ENCODE measurements at regions not wholly inside any gene's neighbourhood (a gene's known extent, or its start where the extent isn't known, plus 50 kb on each side); places are given as distances from the start of the nearest gene placed in this dataset.

DNA sequence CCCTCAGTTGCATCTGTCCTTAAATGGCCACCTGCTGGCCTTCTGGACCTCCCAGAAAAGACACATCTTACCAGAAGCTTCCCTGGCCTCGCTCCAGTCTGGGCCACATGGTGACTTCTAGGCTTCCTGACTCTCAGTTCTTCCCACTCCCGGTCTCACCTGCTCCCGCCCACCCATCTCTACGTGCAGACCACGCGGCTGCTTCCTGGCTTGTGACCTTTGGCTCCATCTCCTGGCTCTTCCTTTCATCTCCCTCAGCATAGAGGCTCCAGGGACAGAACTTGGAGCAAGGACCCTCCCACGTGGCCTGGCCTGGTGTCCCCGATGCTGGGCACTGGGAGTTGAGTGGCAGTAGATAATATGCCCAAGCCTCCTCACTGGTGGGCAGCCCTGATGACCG, 124.9 kb upstream of the IRF2BP2 start:
- Mint-ChIP-seq H3K9me3 (no peaks in the 10 kb centered on the region), H3K27ac (peak overlapping the region in 2 of 3 experiments; percentile 49 to 50), H3K4me1 (peaks cover 63% of the 10 kb centered on the region), H3K4me3 (no peak overlapping the region), H3K27me3 (ENCODE audit: low read depth) (peaks cover 15% of the 10 kb centered on the region), H3K36me3 (ENCODE audit: low read depth) (no peaks in the 10 kb centered on the region)
- TF ChIP-seq, protein P1, sequence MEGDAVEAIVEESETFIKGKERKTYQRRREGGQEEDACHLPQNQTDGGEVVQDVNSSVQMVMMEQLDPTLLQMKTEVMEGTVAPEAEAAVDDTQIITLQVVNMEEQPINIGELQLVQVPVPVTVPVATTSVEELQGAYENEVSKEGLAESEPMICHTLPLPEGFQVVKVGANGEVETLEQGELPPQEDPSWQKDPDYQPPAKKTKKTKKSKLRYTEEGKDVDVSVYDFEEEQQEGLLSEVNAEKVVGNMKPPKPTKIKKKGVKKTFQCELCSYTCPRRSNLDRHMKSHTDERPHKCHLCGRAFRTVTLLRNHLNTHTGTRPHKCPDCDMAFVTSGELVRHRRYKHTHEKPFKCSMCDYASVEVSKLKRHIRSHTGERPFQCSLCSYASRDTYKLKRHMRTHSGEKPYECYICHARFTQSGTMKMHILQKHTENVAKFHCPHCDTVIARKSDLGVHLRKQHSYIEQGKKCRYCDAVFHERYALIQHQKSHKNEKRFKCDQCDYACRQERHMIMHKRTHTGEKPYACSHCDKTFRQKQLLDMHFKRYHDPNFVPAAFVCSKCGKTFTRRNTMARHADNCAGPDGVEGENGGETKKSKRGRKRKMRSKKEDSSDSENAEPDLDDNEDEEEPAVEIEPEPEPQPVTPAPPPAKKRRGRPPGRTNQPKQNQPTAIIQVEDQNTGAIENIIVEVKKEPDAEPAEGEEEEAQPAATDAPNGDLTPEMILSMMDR (IDR thresholded peaks at IDR 0.05; ENCODE audit: unreplicated experiment in 3 of 3), result no peak

DNA sequence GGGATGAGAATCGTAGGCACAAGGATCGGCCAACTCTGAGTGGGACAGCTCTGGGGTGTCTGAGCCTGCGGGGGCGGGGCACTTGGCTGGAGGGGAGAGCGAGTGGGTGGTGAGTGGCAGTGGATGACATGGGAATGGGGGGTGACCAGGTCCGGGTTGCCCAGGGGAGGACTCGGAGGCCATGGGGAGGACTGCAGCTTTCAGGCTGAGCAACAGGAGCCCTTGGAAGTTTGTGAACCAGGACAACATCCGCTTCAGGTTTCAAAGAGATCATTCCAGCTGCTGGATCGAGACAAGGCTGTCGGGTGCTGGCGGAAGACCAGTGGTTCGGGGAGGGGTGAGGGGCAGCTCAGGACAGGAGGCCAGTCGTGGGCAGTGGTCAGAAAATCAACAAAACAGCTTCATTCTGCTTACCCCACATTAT, 124.4 kb upstream of the IRF2BP2 start:
- no peaks in the 10 kb centered on the region for H3K9me3 Mint-ChIP-seq
- peak overlapping the region in 2 of 3 experiments; percentile 50 to 71 for H3K27ac Mint-ChIP-seq
- H3K4me3 Mint-ChIP-seq, result no peak overlapping the region
- TF ChIP-seq, protein P1 (IDR thresholded peaks at IDR 0.05; ENCODE audit: unreplicated experiment in 3 of 3), result no peak
- no peaks in the 10 kb centered on the region for H3K36me3 Mint-ChIP-seq (ENCODE audit: low read depth)
- H3K27me3 Mint-ChIP-seq (ENCODE audit: low read depth), result peaks cover 15% of the 10 kb centered on the region
- peaks cover 68% of the 10 kb centered on the region for H3K4me1 Mint-ChIP-seq

DNA sequence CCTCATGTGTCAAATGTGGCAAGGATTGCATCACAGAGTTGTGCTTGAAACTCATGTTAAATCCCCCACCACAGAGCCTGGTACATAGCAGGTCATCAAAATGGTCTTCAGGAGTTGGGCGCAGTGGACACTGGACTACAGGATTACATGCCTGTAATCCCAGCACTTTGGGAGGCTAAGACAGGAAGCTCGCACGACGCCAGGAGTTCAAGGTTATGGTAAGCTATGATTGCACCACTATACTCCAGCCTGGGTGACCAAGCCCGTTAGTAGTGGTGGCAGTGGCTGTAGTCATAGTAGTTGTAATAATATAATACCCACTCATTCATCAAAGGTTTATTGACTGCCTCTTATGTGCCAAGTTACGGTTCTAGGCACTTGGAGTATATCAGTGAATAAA, 123.4 kb upstream of the IRF2BP2 start:
- Mint-ChIP-seq H3K27ac (peak overlapping the region in 1 of 3 experiments; percentile 39), H3K36me3 (ENCODE audit: low read depth) (no peaks in the 10 kb centered on the region), H3K9me3 (no peaks in the 10 kb centered on the region), H3K27me3 (ENCODE audit: low read depth) (peaks cover 15% of the 10 kb centered on the region), H3K4me3 (no peak overlapping the region), H3K4me1 (peaks cover 69% of the 10 kb centered on the region)
- TF ChIP-seq, protein P1 (IDR thresholded peaks at IDR 0.05; ENCODE audit: unreplicated experiment in 3 of 3), result no peak

DNA sequence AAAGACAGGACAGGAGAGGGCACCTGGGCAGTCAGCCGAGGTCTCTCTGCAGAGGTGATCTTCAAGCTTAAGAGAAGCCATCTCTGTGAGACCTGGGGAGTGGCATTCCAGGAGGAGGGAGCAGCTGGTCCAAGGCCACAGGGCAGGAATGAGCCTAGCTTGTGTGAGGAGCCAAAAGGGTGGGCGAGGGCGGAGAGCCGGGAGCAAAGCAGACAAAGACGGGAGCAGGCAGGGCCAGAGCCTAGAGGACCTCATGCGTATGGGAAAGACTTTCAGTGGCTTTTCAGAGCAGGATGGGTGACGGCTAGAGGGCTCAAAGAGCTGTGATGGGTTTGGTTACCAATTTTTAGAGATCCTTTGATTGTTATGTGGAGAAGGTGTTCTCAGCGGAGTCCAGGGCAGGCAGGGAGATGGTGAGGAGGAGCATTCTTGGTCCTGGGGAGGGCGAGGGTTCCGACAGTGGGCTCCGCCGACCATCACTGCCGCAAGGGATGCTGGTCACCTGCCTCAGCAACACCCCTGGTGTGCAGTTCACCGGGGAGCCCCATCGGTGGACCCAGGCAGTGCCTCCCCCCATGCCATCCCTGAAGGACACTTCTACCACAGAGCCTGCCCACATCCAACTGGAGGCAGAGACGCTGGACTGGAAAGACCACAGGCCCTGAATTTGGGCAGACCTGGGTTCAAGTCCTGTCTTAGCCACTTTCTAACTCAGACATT, 122.9 kb upstream of the IRF2BP2 start:
- Mint-ChIP-seq H3K27me3 (ENCODE audit: low read depth) (peaks cover 15% of the 10 kb centered on the region), H3K27ac (peak overlapping the region; percentile 9 to 42 (median 22)), H3K4me1 (peaks cover 69% of the 10 kb centered on the region), H3K36me3 (ENCODE audit: low read depth) (no peaks in the 10 kb centered on the region), H3K9me3 (no peaks in the 10 kb centered on the region), H3K4me3 (no peak overlapping the region)
- TF ChIP-seq, protein P1 (IDR thresholded peaks at IDR 0.05; ENCODE audit: unreplicated experiment in 3 of 3), result no peak

DNA sequence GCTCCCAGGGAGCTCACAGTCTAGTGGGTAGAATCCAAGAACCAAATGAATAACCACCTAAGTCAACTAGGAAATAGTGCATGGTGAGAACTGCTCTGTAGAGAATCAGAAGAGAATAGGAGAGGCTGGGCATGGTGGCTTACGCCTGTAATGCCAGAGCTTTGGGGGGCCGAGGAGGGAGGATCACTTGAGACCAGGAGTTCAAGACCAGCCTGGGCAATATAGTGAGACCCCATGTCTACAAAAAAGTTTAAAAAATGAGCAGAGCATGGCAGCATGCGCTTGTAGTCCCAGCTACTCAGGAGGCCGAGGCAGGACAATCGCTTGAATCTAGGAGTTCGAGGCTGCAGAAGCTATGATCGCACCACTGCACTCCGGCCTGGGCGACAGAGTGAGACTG, 122.3 kb upstream of the IRF2BP2 start:
- peaks cover 71% of the 10 kb centered on the region for H3K4me1 Mint-ChIP-seq
- H3K9me3 Mint-ChIP-seq, result no peaks in the 10 kb centered on the region
- no peaks in the 10 kb centered on the region for H3K36me3 Mint-ChIP-seq (ENCODE audit: low read depth)
- no peak overlapping the region for H3K4me3 Mint-ChIP-seq
- TF ChIP-seq, protein P1 (IDR thresholded peaks at IDR 0.05; ENCODE audit: unreplicated experiment in 3 of 3), result no peak
- peak overlapping the region; percentile 9 to 42 (median 22) for H3K27ac Mint-ChIP-seq
- H3K27me3 Mint-ChIP-seq (ENCODE audit: low read depth), result peaks cover 15% of the 10 kb centered on the region

DNA sequence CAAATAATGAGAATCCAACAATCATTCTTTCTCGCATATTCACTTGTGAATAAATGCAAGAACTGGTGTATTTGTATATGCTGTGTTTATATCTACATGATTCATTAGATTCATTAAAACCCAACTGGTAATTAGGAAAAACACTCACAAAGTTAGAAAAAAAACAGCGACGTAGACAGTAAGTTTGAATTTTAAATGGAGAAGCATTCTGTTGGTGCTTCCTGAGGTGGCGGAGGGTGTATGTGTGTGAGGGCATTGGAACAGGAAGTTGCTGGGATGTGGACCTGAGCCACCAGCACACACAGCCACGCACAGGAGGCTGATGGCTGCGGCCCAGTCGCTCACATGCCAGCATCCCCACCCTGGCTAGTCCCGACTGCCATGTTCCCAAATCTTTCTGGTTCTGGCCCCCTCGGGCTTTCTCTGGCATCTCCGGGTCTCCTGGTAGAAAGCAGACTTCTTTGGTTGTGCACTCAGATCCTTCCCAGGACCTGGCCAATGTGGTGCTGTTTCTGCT, 121.6 kb upstream of the IRF2BP2 start:
- H3K27ac Mint-ChIP-seq, result peak overlapping the region in 2 of 3 experiments; percentile 42 to 88
- H3K9me3 Mint-ChIP-seq, result no peaks in the 10 kb centered on the region
- peaks cover 15% of the 10 kb centered on the region for H3K27me3 Mint-ChIP-seq (ENCODE audit: low read depth)
- H3K4me3 Mint-ChIP-seq, result no peak overlapping the region
- no peaks in the 10 kb centered on the region for H3K36me3 Mint-ChIP-seq (ENCODE audit: low read depth)
- TF ChIP-seq, protein P1 (IDR thresholded peaks at IDR 0.05; ENCODE audit: unreplicated experiment in 3 of 3), result no peak
- H3K4me1 Mint-ChIP-seq, result peaks cover 74% of the 10 kb centered on the region
